HepG2 (cell line): ENCODE measurements at regions not wholly inside any gene's neighbourhood (a gene's known extent, or its start where the extent isn't known, plus 50 kb on each side); places are given as distances from the start of the nearest gene placed in this dataset.

Experiments
- ATAC-seq: fragments of 200-7000 bp; cut with Tn5 transposase; 3 replicates; pipeline ENCODE4 v1.9.1; 2020; ENCODE audit warnings: mild to moderate bottlenecking, moderate library complexity
- BruUV-seq: library from RNA; stranded (reverse); fragments of 400-500 nt; replicated peaks from 2 replicates; lab custom pipeline; 2021; lab: Mats Ljungman, UMichigan
- CTCF ChIA-PET: fragments of 300-600 bp; formaldehyde crosslinking; extraction: SDS; loops from one replicate; lab custom pipeline; 2021; ENCODE audit warnings: low total read pairs, inconsistent platforms, low intra/inter-chr PET ratio; lab: Yijun Ruan, JAX
- POLR2A ChIA-PET: fragments of 350-600 bp; sonication (Branson Sonifier 250); formaldehyde crosslinking; loops from one replicate; lab custom pipeline; 2020; ENCODE audit warnings: antibody characterized with exemption, inconsistent platforms; lab: Yijun Ruan, JAX
- DNase-seq: peaks from one replicate; pipeline ENCODE4 v3.0.0-alpha.2; 2015; ENCODE audit warnings: low spot score
- FAIRE-seq: peaks from 3 replicates; lab custom pipeline; 2011; peaks lifted over from hg19 to GRCh38; lab: Jason Lieb, UNC
- H2AFZ ChIP-seq: one replicate; pipeline ENCODE4 v1.6.1; 2011; ENCODE audit warnings: low read length, inconsistent platforms
- H3K27ac ChIP-seq: fragments of 300-600 bp; 3 replicates; pipeline ENCODE4 v1.8.0; 2011; ENCODE audit warnings: mixed run types, mild to moderate bottlenecking, mixed read lengths, low read length, inconsistent platforms; ENCODE audit not compliant: insufficient read depth; ENCODE audit errors: extremely low read length
- H3K27me3 ChIP-seq, 2 experiments: fragments of 200-600 bp in 1 of 2; 2 replicates in 1 of 2; 3 replicates in 1 of 2; pipeline versions ENCODE4 v1.6.0 to v1.8.0; 2011; ENCODE audit warnings: low read length in 2 of 2, mild to moderate bottlenecking in 2 of 2, moderate library complexity in 2 of 2, inconsistent platforms in 1 of 2; ENCODE audit not compliant: insufficient read depth in 2 of 2, control insufficient read depth in 1 of 2
- H3K36me3 ChIP-seq, 2 experiments: fragments of 200-600 bp in 1 of 2; replicated peaks in 1 of 2; 2 replicates in 1 of 2; 3 replicates in 1 of 2; pipeline versions ENCODE4 v1.5.1 to v1.8.0; 2011; ENCODE audit warnings: low read length in 2 of 2, inconsistent platforms in 1 of 2; ENCODE audit not compliant: insufficient read depth in 2 of 2, control insufficient read depth in 1 of 2
- H3K4me1 ChIP-seq: 2 replicates; pipeline ENCODE4 v1.5.1; 2012; ENCODE audit warnings: low read length, inconsistent platforms; ENCODE audit not compliant: insufficient read depth
- H3K4me2 ChIP-seq: 2 replicates; pipeline ENCODE4 v1.6.0; 2011; ENCODE audit warnings: low read depth, low read length, inconsistent platforms
- H3K4me3 ChIP-seq, 3 experiments: fragments of 200-600 bp in 1 of 3; sonication (generic), shearing (Covaris generic) in 1 of 3; replicated peaks in 1 of 3; 2 replicates each; pipeline ENCODE4 v1.5.1; 2011 to 2016; ENCODE audit warnings: low read length in 3 of 3, inconsistent platforms in 2 of 3, low read depth in 2 of 3, mild to moderate bottlenecking in 2 of 3, control low read depth in 1 of 3, mixed read lengths in 1 of 3; ENCODE audit not compliant: insufficient read depth in 1 of 3
- H3K79me2 ChIP-seq: one replicate; pipeline ENCODE4 v1.6.1; 2011; ENCODE audit warnings: low read length, inconsistent platforms; ENCODE audit not compliant: insufficient read depth
- H3K9ac ChIP-seq: 2 replicates; pipeline ENCODE4 v1.6.0; 2011; ENCODE audit warnings: mild to moderate bottlenecking, low read depth, low read length, inconsistent platforms; ENCODE audit not compliant: insufficient read depth
- H3K9me3 ChIP-seq: 2 replicates; pipeline ENCODE4 v1.5.1; 2012; ENCODE audit warnings: mild to moderate bottlenecking, low read length
- H4K20me1 ChIP-seq: 2 replicates; pipeline ENCODE4 v1.6.0; 2011; ENCODE audit warnings: inconsistent platforms, mild to moderate bottlenecking, low read length, moderate library complexity; ENCODE audit not compliant: insufficient read depth
- ATF1 ChIP-seq: IDR thresholded peaks from 2 replicates; pipeline ENCODE4 v1.6.1; 2016; ENCODE audit warnings: mild to moderate bottlenecking, control low read depth
- FOSL2 ChIP-seq: sonication (generic); formaldehyde crosslinking; IDR thresholded peaks from 2 replicates; pipeline ENCODE4 v1.4.0; 2020; ENCODE audit warnings: missing genetic modification reagents
- NFKB2 ChIP-seq: sonication (generic); formaldehyde crosslinking; IDR thresholded peaks from 2 replicates; pipeline ENCODE4 v1.4.0; 2020; ENCODE audit warnings: missing genetic modification reagents, borderline replicate concordance
- NR2F6 ChIP-seq, 2 experiments: IDR thresholded peaks; 2 replicates each; pipeline ENCODE4 v1.6.1; 2016; ENCODE audit warnings: antibody characterized with exemption in 1 of 2, mild to moderate bottlenecking in 1 of 2
- SAFB2 ChIP-seq: sonication (generic); formaldehyde crosslinking; IDR thresholded peaks from 2 replicates; pipeline ENCODE4 v1.5.1; 2020; ENCODE audit warnings: missing genetic modification reagents, low read depth, mild to moderate bottlenecking, borderline replicate concordance
- ZFP90 ChIP-seq: sonication (generic); formaldehyde crosslinking; IDR thresholded peaks from 2 replicates; pipeline ENCODE4 v1.8.0; 2022; ENCODE audit warnings: missing genetic modification reagents, mild to moderate bottlenecking, inconsistent platforms, borderline replicate concordance
- ZNF235 ChIP-seq: sonication (generic); formaldehyde crosslinking; IDR thresholded peaks from 2 replicates; pipeline ENCODE4 v1.8.1; 2023; ENCODE audit warnings: mild to moderate bottlenecking, missing genetic modification reagents, borderline replicate concordance
- ZNF296 ChIP-seq: sonication (generic); formaldehyde crosslinking; conservative IDR thresholded peaks from 2 replicates; pipeline ENCODE4 v1.5.0; 2020; ENCODE audit warnings: mild to moderate bottlenecking, missing genetic modification reagents
- ZNF704 ChIP-seq: sonication (generic); formaldehyde crosslinking; IDR thresholded peaks from 2 replicates; pipeline ENCODE4 v1.8.1; 2023; ENCODE audit warnings: mild to moderate bottlenecking, inconsistent platforms, moderate library complexity, missing genetic modification reagents, borderline replicate concordance
- ZNF841 ChIP-seq: sonication (generic); formaldehyde crosslinking; IDR thresholded peaks from 2 replicates; pipeline ENCODE4 v1.8.1; 2023; ENCODE audit warnings: missing genetic modification reagents, borderline replicate concordance
- WGBS: methylation state at CpG from one replicate; pipeline ENCODE4 v1.1.6; 2017; ENCODE audit warnings: low lambda C conversion rate; 5-methylcytosine and 5-hydroxymethylcytosine counted together
- in situ Hi-C: cut with HindIII; loops from 2 replicates; pipeline ENCODE4 v1.10.0; 2017; ENCODE audit warnings: low pct_unique_long_range_greater_than_20kb; ENCODE audit not compliant: extremely low pct_ligation_motif_present
- intact Hi-C: fragments of 100-400 bp; cut with micrococcal nuclease; formaldehyde crosslinking; loops from one replicate; pipeline ENCODE4 v1.10.0; 2022; ENCODE audit not compliant: unreplicated experiment

- no peak for TF ChIP-seq ZNF704 (CRISPR knock-in tag)
- no peak for TF ChIP-seq ZNF296
- TF ChIP-seq NR2F6 (IDR thresholded peaks at IDR 0.05) = no peak
- TF ChIP-seq NR2F6 (CRISPR knock-in tag; IDR thresholded peaks at IDR 0.05) = no peak
- TF ChIP-seq ZNF841 = no peak
These were observed 343.0 kb downstream of the USP25 start (continued) for GRCh38 chr21:16072737-16073136.

- 2% methylated on average over 2 of the region's 2 CpGs for WGBS
- no peak for DNase-seq
- Histone ChIP-seq H3K9ac (no peak overlapping the region), H3K4me1 (no peaks in the 10 kb centered on the region), H3K27ac (no peak overlapping the region), H2AFZ (no peak overlapping the region), H3K36me3 (no peaks in the 10 kb centered on the region), H3K9me3 (no peaks in the 10 kb centered on the region), H3K4me2 (no peak overlapping the region), H3K27me3 (no peaks in the 10 kb centered on the region), H3K4me3 (no peak overlapping the region), H4K20me1 (no peaks in the 10 kb centered on the region), H3K79me2 (no peaks in the 10 kb centered on the region)
- intact Hi-C loops (no loop called here), in situ Hi-C loops (no loop called here)
- no peak for TF ChIP-seq SAFB2 (CRISPR knock-in tag)
- no peak for TF ChIP-seq ZFP90 (CRISPR knock-in tag)
- TF ChIP-seq ZNF235 = no peak
- TF ChIP-seq ATF1 (CRISPR knock-in tag) = no peak
- TF ChIP-seq FOSL2 (CRISPR knock-in tag) = no peak
- no peak for TF ChIP-seq NFKB2 (CRISPR knock-in tag)
- ChIA-PET CTCF (no interaction called here), POLR2A (no interaction called here)
- ATAC-seq = no peak
- no peak for FAIRE-seq
- BruUV-seq = no TSS peak
These were observed 343.8 kb downstream of the USP25 start for GRCh38 chr21:16073586-16073985.
